ENCODE measurements at regions not wholly inside any gene's neighbourhood (a gene's known extent, or its start where the extent isn't known, plus 50 kb on each side); places are given as distances from the start of the nearest gene placed in this dataset.

- no peak overlapping the region for H3K9ac ChIP-seq (ENCODE audit: low read length)
- no peak overlapping the region for H3K4me3 ChIP-seq (ENCODE audit: low read length)
- H3K4me1 ChIP-seq (ENCODE audit: control insufficient read depth, low read depth, low read length) = no peaks in the 10 kb centered on the region
- no peaks in the 10 kb centered on the region for H3K36me3 ChIP-seq (ENCODE audit: control insufficient read depth, low read depth, low read length)
- H3K27ac ChIP-seq (ENCODE audit: low read length) = no peak overlapping the region
- no peaks in the 10 kb centered on the region for H3K27me3 ChIP-seq (ENCODE audit: control insufficient read depth, insufficient read depth, low read length)
- H3K9me3 ChIP-seq (ENCODE audit: control insufficient read depth, low read depth, low read length) = no peaks in the 10 kb centered on the region
Measured at GRCh38 chr5:2657151-2657550, 94.3 kb downstream of the IRX2 start.

DNA sequence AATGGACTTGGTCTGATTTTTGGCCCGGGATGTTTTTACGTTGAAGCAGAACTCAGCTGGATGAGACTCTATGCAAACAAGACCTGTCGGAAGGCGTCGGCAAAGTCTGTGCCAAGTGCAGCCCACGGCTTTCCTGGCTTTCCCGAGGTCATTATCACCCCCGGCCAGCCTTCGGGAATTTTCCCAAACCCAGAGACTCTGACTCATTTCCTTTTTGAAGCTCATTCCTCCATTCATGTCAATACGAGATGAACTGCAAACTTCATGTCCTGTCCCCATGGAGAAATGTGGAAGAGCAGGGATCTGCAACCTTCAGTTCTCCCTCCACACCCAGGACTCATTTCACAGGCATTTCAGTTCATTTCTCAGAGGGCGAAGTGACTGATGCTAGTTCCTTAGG is 95.3 kb downstream of the IRX2 start:
- no peaks in the 10 kb centered on the region for H3K9me3 ChIP-seq (ENCODE audit: control insufficient read depth, low read depth, low read length)
- no peak overlapping the region for H3K4me3 ChIP-seq (ENCODE audit: low read length)
- H3K27ac ChIP-seq (ENCODE audit: low read length) = no peak overlapping the region
- H3K36me3 ChIP-seq (ENCODE audit: control insufficient read depth, low read depth, low read length) = no peaks in the 10 kb centered on the region
- H3K4me1 ChIP-seq (ENCODE audit: control insufficient read depth, low read depth, low read length) = no peaks in the 10 kb centered on the region
- no peaks in the 10 kb centered on the region for H3K27me3 ChIP-seq (ENCODE audit: control insufficient read depth, insufficient read depth, low read length)
- H3K9ac ChIP-seq (ENCODE audit: low read length) = no peak overlapping the region

DNA sequence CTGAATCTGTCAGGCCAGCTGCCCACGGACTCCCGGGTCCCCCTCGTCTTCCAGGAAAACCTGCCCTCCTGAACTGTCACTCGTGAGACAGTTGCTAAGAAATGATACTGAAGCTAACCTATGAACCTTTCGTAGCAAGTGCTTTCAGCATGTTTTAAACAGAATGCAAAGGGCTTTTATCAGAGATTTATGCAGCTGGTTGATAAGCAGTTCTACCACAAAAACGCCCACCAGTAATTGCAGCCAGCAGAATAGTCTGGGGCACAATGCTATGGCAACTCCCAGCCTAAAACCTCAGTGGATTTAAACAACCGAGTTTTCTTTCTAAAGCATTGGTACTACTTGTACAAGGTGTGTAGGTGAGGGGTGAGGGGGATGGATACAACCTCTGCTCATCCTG is 97.5 kb downstream of the IRX2 start:
- no peaks in the 10 kb centered on the region for H3K36me3 ChIP-seq (ENCODE audit: control insufficient read depth, low read depth, low read length)

GRCh38 chr5:2651116-2651515 is 100.4 kb downstream of the IRX2 start:
- Histone ChIP-seq H3K4me1 (ENCODE audit: control insufficient read depth, low read depth, low read length) (no peaks in the 10 kb centered on the region), H3K9ac (ENCODE audit: low read length) (no peak overlapping the region), H3K36me3 (ENCODE audit: control insufficient read depth, low read depth, low read length) (no peaks in the 10 kb centered on the region), H3K4me3 (ENCODE audit: low read length) (no peak overlapping the region), H3K27me3 (ENCODE audit: control insufficient read depth, insufficient read depth, low read length) (no peaks in the 10 kb centered on the region), H3K9me3 (ENCODE audit: control insufficient read depth, low read depth, low read length) (no peaks in the 10 kb centered on the region), H3K27ac (ENCODE audit: low read length) (no peak overlapping the region)

More for the DNA sequence above, 97.5 kb downstream of the IRX2 start:
- no peaks in the 10 kb centered on the region for H3K27me3 ChIP-seq (ENCODE audit: control insufficient read depth, insufficient read depth, low read length)
- no peak overlapping the region for H3K4me3 ChIP-seq (ENCODE audit: low read length)
- H3K9ac ChIP-seq (ENCODE audit: low read length) = no peak overlapping the region
- no peaks in the 10 kb centered on the region for H3K9me3 ChIP-seq (ENCODE audit: control insufficient read depth, low read depth, low read length)
- no peak overlapping the region for H3K27ac ChIP-seq (ENCODE audit: low read length)
- no peaks in the 10 kb centered on the region for H3K4me1 ChIP-seq (ENCODE audit: control insufficient read depth, low read depth, low read length)

DNA sequence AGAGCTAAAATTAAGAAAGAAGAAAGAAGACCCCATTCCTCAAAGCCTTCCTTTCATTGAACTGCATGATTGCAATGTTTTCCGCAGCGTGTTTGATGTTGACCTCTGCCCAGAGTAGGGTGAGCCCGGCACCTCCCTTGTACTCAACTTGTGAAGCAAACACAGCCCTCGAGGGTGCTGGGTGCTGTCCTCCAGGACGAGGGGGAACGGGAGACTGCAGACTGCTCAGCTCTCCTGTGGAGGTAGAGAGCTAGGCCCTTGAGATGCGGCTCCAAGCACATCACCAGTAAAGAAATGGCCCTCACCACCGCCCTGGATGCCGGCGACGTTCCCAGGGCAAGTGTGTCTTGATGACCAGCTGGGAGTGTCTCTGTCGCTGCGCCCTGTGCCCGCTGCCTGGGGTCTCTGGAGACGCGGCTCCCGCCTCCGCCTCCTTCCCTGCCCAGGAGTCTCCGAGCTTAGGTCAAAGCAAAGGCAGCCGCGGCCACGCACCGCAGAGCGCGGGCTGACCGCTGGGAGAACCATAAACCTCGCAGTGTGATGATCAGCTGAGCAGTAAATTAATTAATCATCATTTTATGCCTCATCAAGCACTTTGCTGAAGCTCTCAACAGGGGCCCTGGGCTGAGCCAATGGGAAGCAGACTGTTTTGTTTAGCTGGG is 108.7 kb downstream of the IRX2 start:
- no peaks in the 10 kb centered on the region for H3K36me3 ChIP-seq (ENCODE audit: control insufficient read depth, low read depth, low read length)
- H3K9ac ChIP-seq (ENCODE audit: low read length) = no peak overlapping the region
- no peak overlapping the region for H3K4me3 ChIP-seq (ENCODE audit: low read length)
- peaks cover 3% of the 10 kb centered on the region for H3K4me1 ChIP-seq (ENCODE audit: control insufficient read depth, low read depth, low read length)
- H3K27ac ChIP-seq (ENCODE audit: low read length) = no peak overlapping the region
- H3K9me3 ChIP-seq (ENCODE audit: control insufficient read depth, low read depth, low read length) = no peaks in the 10 kb centered on the region
- no peaks in the 10 kb centered on the region for H3K27me3 ChIP-seq (ENCODE audit: control insufficient read depth, insufficient read depth, low read length)

GRCh38 chr5:2640717-2641116 is 110.8 kb downstream of the IRX2 start:
- no peak overlapping the region for H3K27ac ChIP-seq (ENCODE audit: low read length)
- H3K4me3 ChIP-seq (ENCODE audit: low read length) = no peak overlapping the region
- no peaks in the 10 kb centered on the region for H3K27me3 ChIP-seq (ENCODE audit: control insufficient read depth, insufficient read depth, low read length)
- no peaks in the 10 kb centered on the region for H3K36me3 ChIP-seq (ENCODE audit: control insufficient read depth, low read depth, low read length)
- no peak overlapping the region for H3K9ac ChIP-seq (ENCODE audit: low read length)
- no peaks in the 10 kb centered on the region for H3K9me3 ChIP-seq (ENCODE audit: control insufficient read depth, low read depth, low read length)
- H3K4me1 ChIP-seq (ENCODE audit: control insufficient read depth, low read depth, low read length) = peaks cover 3% of the 10 kb centered on the region

DNA sequence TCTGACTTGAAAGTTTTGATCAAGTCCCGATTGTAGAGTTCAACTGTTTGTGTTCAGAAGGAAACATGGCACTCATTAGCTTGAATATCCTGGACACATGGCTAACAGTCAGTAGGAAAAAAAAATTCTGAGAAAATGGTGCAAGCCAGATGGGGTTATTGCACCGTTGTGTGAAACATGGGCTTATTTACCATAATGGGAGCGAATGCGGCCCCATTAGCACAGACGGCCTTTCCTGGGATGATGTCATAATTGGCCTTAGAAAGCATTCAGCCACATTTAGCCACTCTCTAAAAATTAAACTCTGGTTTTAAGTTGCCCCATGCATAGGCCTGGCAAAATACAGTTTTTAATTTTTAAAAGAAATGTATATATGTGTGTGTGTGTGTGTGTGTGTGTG is 112.1 kb downstream of the IRX2 start:
- H3K27me3 ChIP-seq (ENCODE audit: control insufficient read depth, insufficient read depth, low read length) = no peaks in the 10 kb centered on the region
- no peaks in the 10 kb centered on the region for H3K9me3 ChIP-seq (ENCODE audit: control insufficient read depth, low read depth, low read length)

GRCh38 chr5:2634399-2635176 is 116.9 kb downstream of the IRX2 start:
- Histone ChIP-seq H3K27ac (ENCODE audit: low read length) (no peak overlapping the region), H3K36me3 (ENCODE audit: control insufficient read depth, low read depth, low read length) (no peaks in the 10 kb centered on the region), H3K4me1 (ENCODE audit: control insufficient read depth, low read depth, low read length) (peaks cover 3% of the 10 kb centered on the region), H3K27me3 (ENCODE audit: control insufficient read depth, insufficient read depth, low read length) (no peaks in the 10 kb centered on the region), H3K9me3 (ENCODE audit: control insufficient read depth, low read depth, low read length) (no peaks in the 10 kb centered on the region), H3K4me3 (ENCODE audit: low read length) (no peak overlapping the region), H3K9ac (ENCODE audit: low read length) (no peak overlapping the region)

More for the DNA sequence above, 112.1 kb downstream of the IRX2 start:
- Histone ChIP-seq H3K4me1 (ENCODE audit: control insufficient read depth, low read depth, low read length) (peaks cover 3% of the 10 kb centered on the region), H3K36me3 (ENCODE audit: control insufficient read depth, low read depth, low read length) (no peaks in the 10 kb centered on the region), H3K9ac (ENCODE audit: low read length) (no peak overlapping the region), H3K27ac (ENCODE audit: low read length) (no peak overlapping the region), H3K4me3 (ENCODE audit: low read length) (no peak overlapping the region)

- Histone ChIP-seq H3K4me1 (ENCODE audit: control insufficient read depth, low read depth, low read length) (peaks cover 3% of the 10 kb centered on the region), H3K36me3 (ENCODE audit: control insufficient read depth, low read depth, low read length) (no peaks in the 10 kb centered on the region), H3K9me3 (ENCODE audit: control insufficient read depth, low read depth, low read length) (no peaks in the 10 kb centered on the region), H3K27ac (ENCODE audit: low read length) (no peak overlapping the region), H3K4me3 (ENCODE audit: low read length) (no peak overlapping the region), H3K9ac (ENCODE audit: low read length) (no peak overlapping the region), H3K27me3 (ENCODE audit: control insufficient read depth, insufficient read depth, low read length) (no peaks in the 10 kb centered on the region)
Measured at GRCh38 chr5:2633992-2634391, 117.5 kb downstream of the IRX2 start.

DNA sequence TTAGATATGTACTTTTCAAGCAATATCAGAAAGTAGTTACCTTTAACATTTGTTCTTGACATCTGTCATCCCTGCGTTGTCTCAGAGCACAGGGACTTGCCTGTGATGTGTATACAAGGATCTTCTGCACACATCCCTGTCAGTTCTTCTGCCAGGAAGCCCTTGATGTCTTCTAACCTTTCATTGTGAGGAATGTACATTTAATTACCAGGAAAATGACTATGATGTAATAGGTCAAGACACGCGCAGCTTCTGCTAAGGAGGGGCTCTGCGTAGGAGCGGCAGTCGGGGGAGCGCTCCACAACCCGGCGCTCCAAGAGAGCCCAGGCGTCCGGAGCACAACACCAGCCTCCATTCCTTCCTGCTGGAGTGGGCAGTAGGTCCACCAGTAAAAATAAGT is 119.7 kb downstream of the IRX2 start:
- Histone ChIP-seq H3K27me3 (ENCODE audit: control insufficient read depth, insufficient read depth, low read length) (no peaks in the 10 kb centered on the region), H3K9me3 (ENCODE audit: control insufficient read depth, low read depth, low read length) (no peaks in the 10 kb centered on the region), H3K4me1 (ENCODE audit: control insufficient read depth, low read depth, low read length) (no peaks in the 10 kb centered on the region), H3K36me3 (ENCODE audit: control insufficient read depth, low read depth, low read length) (no peaks in the 10 kb centered on the region), H3K4me3 (ENCODE audit: low read length) (no peak overlapping the region), H3K9ac (ENCODE audit: low read length) (no peak overlapping the region), H3K27ac (ENCODE audit: low read length) (no peak overlapping the region)

DNA sequence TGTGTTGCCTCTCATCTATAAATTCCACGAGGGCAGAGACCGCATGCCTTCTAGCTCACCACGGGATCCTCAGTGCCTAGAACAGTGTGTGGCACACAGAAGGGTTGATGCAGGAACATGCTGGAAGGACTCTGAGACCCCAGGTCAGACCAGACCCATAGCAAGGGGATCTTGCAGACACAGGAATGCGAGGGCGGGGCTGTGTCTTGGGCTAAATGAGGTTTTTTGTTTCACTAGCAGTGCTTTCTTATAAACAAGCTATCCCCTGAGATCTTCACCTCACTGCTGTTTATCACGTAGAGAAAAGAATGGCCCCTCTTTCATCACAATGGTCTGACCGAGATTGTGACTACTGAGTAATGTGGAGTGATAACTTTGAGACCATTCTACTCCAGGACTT is 122.4 kb downstream of the IRX2 start:
- H3K27ac ChIP-seq (ENCODE audit: low read length) = no peak overlapping the region
- no peak overlapping the region for H3K4me3 ChIP-seq (ENCODE audit: low read length)
- H3K4me1 ChIP-seq (ENCODE audit: control insufficient read depth, low read depth, low read length) = no peaks in the 10 kb centered on the region
- no peaks in the 10 kb centered on the region for H3K36me3 ChIP-seq (ENCODE audit: control insufficient read depth, low read depth, low read length)
- H3K9me3 ChIP-seq (ENCODE audit: control insufficient read depth, low read depth, low read length) = no peaks in the 10 kb centered on the region
- H3K9ac ChIP-seq (ENCODE audit: low read length) = no peak overlapping the region
- H3K27me3 ChIP-seq (ENCODE audit: control insufficient read depth, insufficient read depth, low read length) = no peaks in the 10 kb centered on the region

GRCh38 chr5:2627867-2628266 is 123.6 kb downstream of the IRX2 start:
- Histone ChIP-seq H3K27me3 (ENCODE audit: control insufficient read depth, insufficient read depth, low read length) (no peaks in the 10 kb centered on the region), H3K9me3 (ENCODE audit: control insufficient read depth, low read depth, low read length) (no peaks in the 10 kb centered on the region), H3K36me3 (ENCODE audit: control insufficient read depth, low read depth, low read length) (no peaks in the 10 kb centered on the region), H3K27ac (ENCODE audit: low read length) (no peak overlapping the region), H3K4me3 (ENCODE audit: low read length) (no peak overlapping the region), H3K9ac (ENCODE audit: low read length) (no peak overlapping the region), H3K4me1 (ENCODE audit: control insufficient read depth, low read depth, low read length) (no peaks in the 10 kb centered on the region)
